Ovary (tissue), 7 donors: ENCODE measurements at regions not wholly inside any gene's neighbourhood (a gene's known extent, or its start where the extent isn't known, plus 50 kb on each side); places are given as distances from the start of the nearest gene placed in this dataset.

Experiments
- DNase-seq, 5 donors: peaks; one replicate each; pipeline ENCODE4 v3.0.0-alpha.2; 2019 to 2020
- H3K27ac ChIP-seq, 2 donors: fragments of 200-600 bp; one replicate each; pipeline versions ENCODE4 v1.5.1 to v1.8.0; 2019 to 2022
- H3K27me3 ChIP-seq: fragments of 200-600 bp; one replicate; pipeline ENCODE4 v1.8.0; 2022
- H3K36me3 ChIP-seq: fragments of 200-600 bp; sonication (generic); one replicate; pipeline ENCODE4 v1.5.1; 2019
- H3K4me1 ChIP-seq: one replicate; pipeline ENCODE4 v1.8.1; 2013; ENCODE audit warnings: mild to moderate bottlenecking, moderate library complexity; ENCODE audit not compliant: insufficient read depth
- H3K4me3 ChIP-seq: fragments of 200-600 bp; sonication (generic); one replicate; pipeline ENCODE4 v1.5.1; 2017
- H3K9me3 ChIP-seq, 2 donors: fragments of 200-600 bp in 1 of 2; sonication (generic) in 1 of 2; one replicate each; pipeline versions ENCODE4 v1.5.1 to v1.8.1; 2013 to 2019; ENCODE audit warnings: mild to moderate bottlenecking in 1 of 2, moderate library complexity in 1 of 2
- EP300 ChIP-seq: sonication (generic); formaldehyde crosslinking; IDR thresholded peaks from one replicate; pipeline ENCODE4 v1.6.1; 2017; ENCODE audit warnings: antibody characterized with exemption
- POLR2A ChIP-seq: fragments of 450-650 bp; IDR thresholded peaks from one replicate; pipeline ENCODE4 v1.6.1; 2017; ENCODE audit warnings: antibody characterized with exemption, mild to moderate bottlenecking, moderate library complexity
- WGBS, 3 donors: extraction: QIAGEN DNeasy Blood & Tissue Kit in 1 of 3; methylation state at CpG; one replicate each; pipeline versions ENCODE4 v1.1.5 to v1.1.7; 2013 to 2017; 5-methylcytosine and 5-hydroxymethylcytosine counted together
- intact Hi-C, 4 donors: fragments of 100-400 bp; cut with DNase I; formaldehyde crosslinking; loops; one replicate each; pipeline versions ENCODE4 v1.11.0 to v1.15.1; 2022 to 2023
- TF ChIP-seq, protein P1 (sequence below), 3 donors: fragments of 450-650 bp in 2 of 3; fragments of 200-600 bp in 1 of 3; IDR thresholded peaks; one replicate each; pipeline versions ENCODE4 v1.5.1 to v1.8.0; 2016 to 2022; ENCODE audit warnings: antibody characterized with exemption in 3 of 3, mild to moderate bottlenecking in 1 of 3
- donor health status: DM: no; HTN: no; CAD: no; lungs with moderate emphysema.
- donor health status: DM: no; HTN: no; CAD: no.
- donor health status: Bipolar disorder and iron deficiency.
- donor health status: DM: no; HTN: no; CAD: no.
- donor health status: DM: yes; HTN: yes; CAD: no.

DNA sequence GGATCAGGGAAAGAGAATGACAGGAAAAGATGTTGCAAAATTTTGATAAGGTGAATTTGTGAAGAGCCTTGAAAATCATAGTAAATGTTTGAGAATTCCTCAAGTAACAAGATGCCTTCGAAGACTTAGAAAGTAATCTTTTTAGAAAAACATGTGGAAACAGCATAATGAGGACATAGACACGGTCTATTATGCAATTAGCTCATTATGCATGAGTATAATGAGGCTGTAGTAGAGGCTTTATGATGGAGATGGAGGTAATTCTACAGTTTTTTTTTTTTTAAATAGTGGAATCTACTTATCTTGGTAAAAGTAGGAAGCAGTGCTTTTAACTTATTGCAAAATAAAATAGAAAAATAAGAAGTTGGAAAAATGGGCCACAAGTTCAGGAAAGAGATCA lies 1329.1 kb upstream of the SPRY2 start:
- intact Hi-C loops: no loop called here
- no peak overlapping the region for H3K4me3 ChIP-seq
- H3K27ac ChIP-seq: no peak overlapping the region
- H3K4me1 ChIP-seq: no peaks in the 10 kb centered on the region
- TF ChIP-seq, protein P1, sequence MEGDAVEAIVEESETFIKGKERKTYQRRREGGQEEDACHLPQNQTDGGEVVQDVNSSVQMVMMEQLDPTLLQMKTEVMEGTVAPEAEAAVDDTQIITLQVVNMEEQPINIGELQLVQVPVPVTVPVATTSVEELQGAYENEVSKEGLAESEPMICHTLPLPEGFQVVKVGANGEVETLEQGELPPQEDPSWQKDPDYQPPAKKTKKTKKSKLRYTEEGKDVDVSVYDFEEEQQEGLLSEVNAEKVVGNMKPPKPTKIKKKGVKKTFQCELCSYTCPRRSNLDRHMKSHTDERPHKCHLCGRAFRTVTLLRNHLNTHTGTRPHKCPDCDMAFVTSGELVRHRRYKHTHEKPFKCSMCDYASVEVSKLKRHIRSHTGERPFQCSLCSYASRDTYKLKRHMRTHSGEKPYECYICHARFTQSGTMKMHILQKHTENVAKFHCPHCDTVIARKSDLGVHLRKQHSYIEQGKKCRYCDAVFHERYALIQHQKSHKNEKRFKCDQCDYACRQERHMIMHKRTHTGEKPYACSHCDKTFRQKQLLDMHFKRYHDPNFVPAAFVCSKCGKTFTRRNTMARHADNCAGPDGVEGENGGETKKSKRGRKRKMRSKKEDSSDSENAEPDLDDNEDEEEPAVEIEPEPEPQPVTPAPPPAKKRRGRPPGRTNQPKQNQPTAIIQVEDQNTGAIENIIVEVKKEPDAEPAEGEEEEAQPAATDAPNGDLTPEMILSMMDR (IDR thresholded peaks at IDR 0.05): no peak
- TF ChIP-seq POLR2A: no peak
- TF ChIP-seq EP300: no peak
- H3K27me3 ChIP-seq: no peaks in the 10 kb centered on the region
- no peaks in the 10 kb centered on the region for H3K36me3 ChIP-seq
- DNase-seq: no peak
- WGBS, 3 donors: 29 to 66% (median 46%) methylated on average over 2 of the region's 2 CpGs
- no peaks in the 10 kb centered on the region for H3K9me3 ChIP-seq

- intact Hi-C loops: no loop called here
- no peaks in the 10 kb centered on the region for H3K4me1 ChIP-seq
- TF ChIP-seq POLR2A (no peak), EP300 (no peak)
- TF ChIP-seq, protein P1 (IDR thresholded peaks at IDR 0.05): no peak
- no peaks in the 10 kb centered on the region for H3K27me3 ChIP-seq
- no peaks in the 10 kb centered on the region for H3K9me3 ChIP-seq
- no peak overlapping the region for H3K4me3 ChIP-seq
- H3K36me3 ChIP-seq: no peaks in the 10 kb centered on the region
- no peak for DNase-seq
- 88 to 95% (median 90%) methylated on average over 2 of the region's 2 CpGs for WGBS, 3 donors
- no peak overlapping the region for H3K27ac ChIP-seq
These were observed 1323.9 kb upstream of the SPRY2 start for GRCh38 chr13:81664872-81665271.

DNA sequence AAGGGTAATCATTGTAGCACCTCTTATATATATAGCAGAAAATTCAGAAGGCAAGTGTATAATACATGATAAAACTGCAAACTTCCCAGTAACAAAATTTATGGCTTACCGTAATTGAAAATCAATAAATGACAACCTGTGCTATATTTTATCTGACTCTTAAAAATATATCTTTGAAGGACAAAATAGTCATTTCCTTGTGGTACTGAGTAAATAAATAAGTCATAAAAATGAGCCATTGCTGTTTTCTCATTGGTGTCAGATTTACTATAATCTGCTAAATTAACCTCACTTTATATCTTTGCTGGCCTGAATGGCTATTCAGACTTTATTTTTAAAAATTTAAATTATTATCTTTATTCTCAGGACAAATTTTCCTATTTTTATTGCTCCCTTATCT lies 1319.1 kb upstream of the SPRY2 start:
- intact Hi-C loops: no loop called here
- Histone ChIP-seq H3K27ac (no peak overlapping the region), H3K4me1 (no peaks in the 10 kb centered on the region), H3K4me3 (no peak overlapping the region), H3K27me3 (no peaks in the 10 kb centered on the region), H3K9me3 (no peaks in the 10 kb centered on the region), H3K36me3 (no peaks in the 10 kb centered on the region)
- DNase-seq: no peak
- no peak for TF ChIP-seq EP300
- TF ChIP-seq, protein P1 (IDR thresholded peaks at IDR 0.05): no peak
- 87 to 98% (median 90%) methylated on average over 1 of the region's 1 CpG for WGBS, 3 donors

GRCh38 chr13:81658598-81659370 lies 1317.9 kb upstream of the SPRY2 start:
- Histone ChIP-seq H3K36me3 (no peaks in the 10 kb centered on the region), H3K4me1 (no peaks in the 10 kb centered on the region), H3K27me3 (no peaks in the 10 kb centered on the region), H3K4me3 (no peak overlapping the region), H3K27ac (no peak overlapping the region), H3K9me3 (no peaks in the 10 kb centered on the region)
- intact Hi-C loops: no loop called here
- TF ChIP-seq, protein P1 (IDR thresholded peaks at IDR 0.05): no peak
- no peak for TF ChIP-seq EP300
- no peak for DNase-seq
- 64 to 77% (median 64%) methylated on average over 8 of the region's 8 CpGs for WGBS, 3 donors
